HL-60 (cell line): ENCODE measurements at regions not wholly inside any gene's neighbourhood (a gene's known extent, or its start where the extent isn't known, plus 50 kb on each side); places are given as distances from the start of the nearest gene placed in this dataset.

Source experiments
- GABPA ChIP-seq: IDR thresholded peaks from 2 replicates; pipeline ENCODE4 v1.6.1; 2012; ENCODE audit warnings: low read depth
- POLR2AphosphoS5 ChIP-seq: IDR thresholded peaks from 2 replicates; pipeline ENCODE4 v1.6.1; 2012; ENCODE audit warnings: low read depth
- SPI1 ChIP-seq: IDR thresholded peaks from 2 replicates; pipeline ENCODE4 v1.6.1; 2012; ENCODE audit warnings: low read depth, mild to moderate bottlenecking, borderline replicate concordance
- TF ChIP-seq, protein P1 (sequence below): IDR thresholded peaks from one replicate; pipeline ENCODE4 v1.5.1; 2011; ENCODE audit warnings: low read length, control low read depth, inconsistent platforms; ENCODE audit not compliant: insufficient read depth

GRCh38 chr13:30151388-30151787, 156.0 kb downstream of the KATNAL1 start:
- TF ChIP-seq, protein P1, sequence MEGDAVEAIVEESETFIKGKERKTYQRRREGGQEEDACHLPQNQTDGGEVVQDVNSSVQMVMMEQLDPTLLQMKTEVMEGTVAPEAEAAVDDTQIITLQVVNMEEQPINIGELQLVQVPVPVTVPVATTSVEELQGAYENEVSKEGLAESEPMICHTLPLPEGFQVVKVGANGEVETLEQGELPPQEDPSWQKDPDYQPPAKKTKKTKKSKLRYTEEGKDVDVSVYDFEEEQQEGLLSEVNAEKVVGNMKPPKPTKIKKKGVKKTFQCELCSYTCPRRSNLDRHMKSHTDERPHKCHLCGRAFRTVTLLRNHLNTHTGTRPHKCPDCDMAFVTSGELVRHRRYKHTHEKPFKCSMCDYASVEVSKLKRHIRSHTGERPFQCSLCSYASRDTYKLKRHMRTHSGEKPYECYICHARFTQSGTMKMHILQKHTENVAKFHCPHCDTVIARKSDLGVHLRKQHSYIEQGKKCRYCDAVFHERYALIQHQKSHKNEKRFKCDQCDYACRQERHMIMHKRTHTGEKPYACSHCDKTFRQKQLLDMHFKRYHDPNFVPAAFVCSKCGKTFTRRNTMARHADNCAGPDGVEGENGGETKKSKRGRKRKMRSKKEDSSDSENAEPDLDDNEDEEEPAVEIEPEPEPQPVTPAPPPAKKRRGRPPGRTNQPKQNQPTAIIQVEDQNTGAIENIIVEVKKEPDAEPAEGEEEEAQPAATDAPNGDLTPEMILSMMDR, result no peak
- TF ChIP-seq POLR2AphosphoS5 (no peak), GABPA (no peak), SPI1 (no peak)
